ENCODE measurements at regions not wholly inside any gene's neighbourhood (a gene's known extent, or its start where the extent isn't known, plus 50 kb on each side); places are given as distances from the start of the nearest gene placed in this dataset.

GRCh38 chrX:39862963-39863362 is 234.8 kb downstream of the BCOR start:
- TF ChIP-seq EZH2phosphoT487 (IDR thresholded peaks at IDR 0.05; ENCODE audit: borderline replicate concordance, low read length) = no peak
- no peak for TF ChIP-seq CTCF (IDR thresholded peaks at IDR 0.05; ENCODE audit: low read depth, low read length, poor library complexity, severe bottlenecking)

Measured in DOHH2 (cell line).